Mucosa of descending colon (tissue), 3 donors: ENCODE measurements at regions not wholly inside any gene's neighbourhood (a gene's known extent, or its start where the extent isn't known, plus 50 kb on each side); places are given as distances from the start of the nearest gene placed in this dataset.

ENCODE experiments used
- ATAC-seq: fragments of 200-7000 bp; cut with Tn5 transposase; one replicate; pipeline ENCODE4 v1.9.1; 2020; ENCODE audit warnings: mild to moderate bottlenecking, moderate library complexity
- DNase-seq, 3 donors: peaks; one replicate each; pipeline ENCODE4 v3.0.0-alpha.2; 2020
- H3K36me3 ChIP-seq: fragments of 200-600 bp; one replicate; pipeline ENCODE4 v1.8.0; 2021; ENCODE audit warnings: low read depth, mild to moderate bottlenecking
- H3K4me1 ChIP-seq: fragments of 200-600 bp; one replicate; pipeline ENCODE4 v1.8.0; 2021; ENCODE audit warnings: low read depth, mild to moderate bottlenecking
- H3K4me3 ChIP-seq: fragments of 200-600 bp; one replicate; pipeline ENCODE4 v1.8.0; 2021; ENCODE audit warnings: mild to moderate bottlenecking
- H3K9me3 ChIP-seq: fragments of 200-600 bp; one replicate; pipeline ENCODE4 v1.8.0; 2021; ENCODE audit warnings: mild to moderate bottlenecking
- intact Hi-C, 2 donors: fragments of 100-400 bp; cut with DNase I in 1 of 2; cut with micrococcal nuclease in 1 of 2; formaldehyde crosslinking; loops; one replicate each; pipeline versions ENCODE4 v1.11.0 to v1.11.1; 2022; cut with DNase I, micrococcal nuclease
- TF ChIP-seq, protein P1 (sequence below): fragments of 200-600 bp; IDR thresholded peaks from one replicate; pipeline ENCODE4 v1.8.0; 2022; ENCODE audit warnings: antibody characterized with exemption, mild to moderate bottlenecking
- donor health status: DM: no; HTN: no; CAD: no; lungs with moderate emphysema.
- donor health status: DM: no; HTN: no; CAD: no.
- donor health status: DM: no; HTN: yes; CAD: no.

DNA sequence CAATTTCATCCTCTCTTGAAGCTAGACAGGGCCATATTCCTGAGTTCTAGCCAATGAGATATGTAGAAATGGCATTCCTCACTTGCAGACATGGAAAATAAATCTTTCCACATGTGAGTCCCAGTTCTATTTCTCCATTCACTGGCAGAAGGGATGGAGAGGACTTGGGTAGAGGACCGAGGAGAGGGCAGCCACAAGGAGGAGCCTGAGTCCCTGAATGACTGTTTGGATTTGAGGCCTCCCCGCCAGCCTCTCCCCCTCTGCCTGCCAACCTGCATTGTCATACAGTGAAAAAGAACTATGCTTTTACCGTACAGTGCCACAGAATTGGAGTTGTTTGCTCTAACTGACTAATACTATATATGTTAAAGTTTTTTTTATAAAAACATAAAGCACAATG is 583.0 kb upstream of the WWC1 start:
- H3K9me3 ChIP-seq: no peaks in the 10 kb centered on the region
- no peak overlapping the region for H3K4me3 ChIP-seq
- intact Hi-C loops: no loop called here
- H3K36me3 ChIP-seq: no peaks in the 10 kb centered on the region
- no peak for DNase-seq
- no peaks in the 10 kb centered on the region for H3K4me1 ChIP-seq
- no peak for ATAC-seq
- TF ChIP-seq, protein P1, sequence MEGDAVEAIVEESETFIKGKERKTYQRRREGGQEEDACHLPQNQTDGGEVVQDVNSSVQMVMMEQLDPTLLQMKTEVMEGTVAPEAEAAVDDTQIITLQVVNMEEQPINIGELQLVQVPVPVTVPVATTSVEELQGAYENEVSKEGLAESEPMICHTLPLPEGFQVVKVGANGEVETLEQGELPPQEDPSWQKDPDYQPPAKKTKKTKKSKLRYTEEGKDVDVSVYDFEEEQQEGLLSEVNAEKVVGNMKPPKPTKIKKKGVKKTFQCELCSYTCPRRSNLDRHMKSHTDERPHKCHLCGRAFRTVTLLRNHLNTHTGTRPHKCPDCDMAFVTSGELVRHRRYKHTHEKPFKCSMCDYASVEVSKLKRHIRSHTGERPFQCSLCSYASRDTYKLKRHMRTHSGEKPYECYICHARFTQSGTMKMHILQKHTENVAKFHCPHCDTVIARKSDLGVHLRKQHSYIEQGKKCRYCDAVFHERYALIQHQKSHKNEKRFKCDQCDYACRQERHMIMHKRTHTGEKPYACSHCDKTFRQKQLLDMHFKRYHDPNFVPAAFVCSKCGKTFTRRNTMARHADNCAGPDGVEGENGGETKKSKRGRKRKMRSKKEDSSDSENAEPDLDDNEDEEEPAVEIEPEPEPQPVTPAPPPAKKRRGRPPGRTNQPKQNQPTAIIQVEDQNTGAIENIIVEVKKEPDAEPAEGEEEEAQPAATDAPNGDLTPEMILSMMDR: no peak

- TF ChIP-seq, protein P1: no peak
- Histone ChIP-seq H3K4me3 (no peak overlapping the region), H3K4me1 (no peaks in the 10 kb centered on the region), H3K36me3 (no peaks in the 10 kb centered on the region), H3K9me3 (no peaks in the 10 kb centered on the region)
- DNase-seq: no peak
- intact Hi-C loops: no loop called here
- ATAC-seq: no peak
These were observed 581.8 kb upstream of the WWC1 start for GRCh38 chr5:167709625-167710024.

- Histone ChIP-seq H3K4me1 (no peaks in the 10 kb centered on the region), H3K36me3 (no peaks in the 10 kb centered on the region), H3K9me3 (no peaks in the 10 kb centered on the region), H3K4me3 (no peak overlapping the region)
- DNase-seq (no peak), ATAC-seq (no peak)
- intact Hi-C loops: no loop called here
- TF ChIP-seq, protein P1: no peak
These were observed 580.9 kb upstream of the WWC1 start for GRCh38 chr5:167710444-167711073.

DNA sequence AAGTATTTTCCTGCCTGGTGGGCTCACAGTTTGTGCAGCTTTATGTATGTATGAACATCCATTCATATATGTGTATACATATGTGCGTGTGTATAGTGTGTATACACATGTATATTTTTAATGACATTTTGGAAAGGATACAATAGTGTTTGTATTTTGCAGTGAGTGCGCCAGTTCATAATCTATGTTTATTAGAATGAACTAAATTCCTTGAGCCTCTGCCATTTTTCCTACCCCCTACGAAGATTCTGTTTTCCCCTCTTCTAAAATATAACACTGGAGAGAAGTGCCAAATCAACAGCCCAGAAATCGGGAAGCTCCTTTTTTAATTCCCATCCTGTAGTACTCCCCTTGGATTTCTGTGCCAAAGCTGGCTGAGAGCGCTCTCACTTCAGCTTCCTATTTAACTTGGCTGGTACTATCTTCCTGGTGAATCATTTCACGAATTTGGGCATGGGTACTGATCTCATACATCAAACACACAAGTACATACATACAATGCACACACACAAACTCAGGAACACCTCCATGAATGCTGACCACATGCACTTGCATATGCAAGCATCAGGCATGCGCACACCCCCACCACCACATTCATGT is 578.4 kb upstream of the WWC1 start:
- Histone ChIP-seq H3K4me1 (no peaks in the 10 kb centered on the region), H3K9me3 (no peaks in the 10 kb centered on the region), H3K4me3 (no peak overlapping the region), H3K36me3 (no peaks in the 10 kb centered on the region)
- TF ChIP-seq, protein P1: no peak
- ATAC-seq: no peak
- intact Hi-C loops: no loop called here
- DNase-seq: no peak

GRCh38 chr5:167713896-167714295 is 577.5 kb upstream of the WWC1 start:
- Histone ChIP-seq H3K4me1 (no peaks in the 10 kb centered on the region), H3K9me3 (no peaks in the 10 kb centered on the region), H3K36me3 (no peaks in the 10 kb centered on the region), H3K4me3 (no peak overlapping the region)
- intact Hi-C loops: no loop called here
- DNase-seq (no peak), ATAC-seq (no peak)
- TF ChIP-seq, protein P1: no peak
